Ishikawa (cell line): ENCODE measurements at regions not wholly inside any gene's neighbourhood (a gene's known extent, or its start where the extent isn't known, plus 50 kb on each side); places are given as distances from the start of the nearest gene placed in this dataset.

Experiments
- CREB1 ChIP-seq: IDR thresholded peaks from 2 replicates; pipeline ENCODE4 v1.6.1; 2012; ENCODE audit warnings: low read depth
- FOXM1 ChIP-seq: IDR thresholded peaks from 2 replicates; pipeline ENCODE4 v1.6.1; 2012; ENCODE audit warnings: low read depth, borderline replicate concordance
- RAD21 ChIP-seq: IDR thresholded peaks from 2 replicates; pipeline ENCODE4 v1.6.1; 2012; ENCODE audit warnings: low read depth
- TAF1 ChIP-seq: IDR thresholded peaks from 2 replicates; pipeline ENCODE4 v1.6.1; 2012; ENCODE audit warnings: low read depth, mild to moderate bottlenecking
- YY1 ChIP-seq: IDR thresholded peaks from 2 replicates; pipeline ENCODE4 v1.6.1; 2012; ENCODE audit warnings: low read depth
- TF ChIP-seq, protein P1 (sequence below): IDR thresholded peaks from 2 replicates; pipeline ENCODE4 v1.6.1; 2012
- TF ChIP-seq, protein P2 (sequence below): IDR thresholded peaks from 2 replicates; pipeline ENCODE4 v1.6.1; 2012; ENCODE audit warnings: low read depth, mild to moderate bottlenecking

DNA sequence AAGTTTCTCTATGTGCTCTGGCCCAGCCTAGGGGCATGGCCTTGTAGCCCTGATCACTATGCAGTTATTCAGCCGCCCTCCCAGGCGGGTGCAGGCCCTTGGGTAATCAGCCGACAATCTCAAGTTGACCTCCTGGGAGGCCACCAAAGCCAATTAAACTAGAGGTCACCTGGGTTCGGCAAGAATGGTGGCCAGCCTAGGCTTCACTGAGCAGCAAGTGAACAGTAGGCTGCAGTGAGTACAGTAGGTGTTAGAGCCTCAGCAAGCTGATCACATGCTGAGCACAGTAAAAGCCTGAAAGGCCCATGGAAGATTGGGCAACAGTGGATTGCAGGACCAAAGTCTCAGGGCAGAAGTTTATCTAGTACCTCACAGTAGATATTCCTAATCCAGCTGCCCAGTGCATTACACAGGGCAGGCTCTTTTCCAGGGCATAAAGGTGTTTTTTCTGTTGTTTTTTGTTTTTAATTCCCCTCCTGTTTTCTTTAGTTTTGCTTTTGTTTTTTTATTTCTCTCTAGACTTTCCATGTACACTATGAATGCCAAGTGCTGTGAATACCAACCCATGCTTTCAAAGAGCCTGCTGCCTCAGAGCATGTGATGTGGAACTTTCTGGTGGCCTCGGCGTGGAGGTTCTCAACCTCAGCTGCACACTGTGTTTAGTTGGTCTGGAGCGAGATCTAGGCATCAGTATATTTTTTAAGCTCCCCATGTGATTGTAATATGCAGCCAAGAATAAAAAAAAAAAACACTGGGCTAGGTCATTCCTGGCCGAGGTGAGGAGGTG, 55.9 kb upstream of the ATL2 start:
- TF ChIP-seq, protein P1, sequence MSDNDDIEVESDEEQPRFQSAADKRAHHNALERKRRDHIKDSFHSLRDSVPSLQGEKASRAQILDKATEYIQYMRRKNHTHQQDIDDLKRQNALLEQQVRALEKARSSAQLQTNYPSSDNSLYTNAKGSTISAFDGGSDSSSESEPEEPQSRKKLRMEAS = peak; percentile 53; the same call in 1 of the 2 replicates
- TF ChIP-seq, protein P2, sequence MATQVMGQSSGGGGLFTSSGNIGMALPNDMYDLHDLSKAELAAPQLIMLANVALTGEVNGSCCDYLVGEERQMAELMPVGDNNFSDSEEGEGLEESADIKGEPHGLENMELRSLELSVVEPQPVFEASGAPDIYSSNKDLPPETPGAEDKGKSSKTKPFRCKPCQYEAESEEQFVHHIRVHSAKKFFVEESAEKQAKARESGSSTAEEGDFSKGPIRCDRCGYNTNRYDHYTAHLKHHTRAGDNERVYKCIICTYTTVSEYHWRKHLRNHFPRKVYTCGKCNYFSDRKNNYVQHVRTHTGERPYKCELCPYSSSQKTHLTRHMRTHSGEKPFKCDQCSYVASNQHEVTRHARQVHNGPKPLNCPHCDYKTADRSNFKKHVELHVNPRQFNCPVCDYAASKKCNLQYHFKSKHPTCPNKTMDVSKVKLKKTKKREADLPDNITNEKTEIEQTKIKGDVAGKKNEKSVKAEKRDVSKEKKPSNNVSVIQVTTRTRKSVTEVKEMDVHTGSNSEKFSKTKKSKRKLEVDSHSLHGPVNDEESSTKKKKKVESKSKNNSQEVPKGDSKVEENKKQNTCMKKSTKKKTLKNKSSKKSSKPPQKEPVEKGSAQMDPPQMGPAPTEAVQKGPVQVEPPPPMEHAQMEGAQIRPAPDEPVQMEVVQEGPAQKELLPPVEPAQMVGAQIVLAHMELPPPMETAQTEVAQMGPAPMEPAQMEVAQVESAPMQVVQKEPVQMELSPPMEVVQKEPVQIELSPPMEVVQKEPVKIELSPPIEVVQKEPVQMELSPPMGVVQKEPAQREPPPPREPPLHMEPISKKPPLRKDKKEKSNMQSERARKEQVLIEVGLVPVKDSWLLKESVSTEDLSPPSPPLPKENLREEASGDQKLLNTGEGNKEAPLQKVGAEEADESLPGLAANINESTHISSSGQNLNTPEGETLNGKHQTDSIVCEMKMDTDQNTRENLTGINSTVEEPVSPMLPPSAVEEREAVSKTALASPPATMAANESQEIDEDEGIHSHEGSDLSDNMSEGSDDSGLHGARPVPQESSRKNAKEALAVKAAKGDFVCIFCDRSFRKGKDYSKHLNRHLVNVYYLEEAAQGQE = no peak
- TF ChIP-seq RAD21 (no peak), TAF1 (no peak), FOXM1 (no peak), YY1 (no peak), CREB1 (no peak)
